ENCODE measurements at regions not wholly inside any gene's neighbourhood (a gene's known extent, or its start where the extent isn't known, plus 50 kb on each side); places are given as distances from the start of the nearest gene placed in this dataset.

GRCh38 chr6:92047152-92047850 is 1372.1 kb downstream of the EPHA7 start:
- TF ChIP-seq, protein P1, sequence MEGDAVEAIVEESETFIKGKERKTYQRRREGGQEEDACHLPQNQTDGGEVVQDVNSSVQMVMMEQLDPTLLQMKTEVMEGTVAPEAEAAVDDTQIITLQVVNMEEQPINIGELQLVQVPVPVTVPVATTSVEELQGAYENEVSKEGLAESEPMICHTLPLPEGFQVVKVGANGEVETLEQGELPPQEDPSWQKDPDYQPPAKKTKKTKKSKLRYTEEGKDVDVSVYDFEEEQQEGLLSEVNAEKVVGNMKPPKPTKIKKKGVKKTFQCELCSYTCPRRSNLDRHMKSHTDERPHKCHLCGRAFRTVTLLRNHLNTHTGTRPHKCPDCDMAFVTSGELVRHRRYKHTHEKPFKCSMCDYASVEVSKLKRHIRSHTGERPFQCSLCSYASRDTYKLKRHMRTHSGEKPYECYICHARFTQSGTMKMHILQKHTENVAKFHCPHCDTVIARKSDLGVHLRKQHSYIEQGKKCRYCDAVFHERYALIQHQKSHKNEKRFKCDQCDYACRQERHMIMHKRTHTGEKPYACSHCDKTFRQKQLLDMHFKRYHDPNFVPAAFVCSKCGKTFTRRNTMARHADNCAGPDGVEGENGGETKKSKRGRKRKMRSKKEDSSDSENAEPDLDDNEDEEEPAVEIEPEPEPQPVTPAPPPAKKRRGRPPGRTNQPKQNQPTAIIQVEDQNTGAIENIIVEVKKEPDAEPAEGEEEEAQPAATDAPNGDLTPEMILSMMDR (conservative IDR thresholded peaks at IDR 0.05; ENCODE audit: low read length), result no peak
- no peak for DNase-seq (ENCODE audit: low read depth)
- no peak overlapping the region for H3K4me3 ChIP-seq (ENCODE audit: low read length)

DNA sequence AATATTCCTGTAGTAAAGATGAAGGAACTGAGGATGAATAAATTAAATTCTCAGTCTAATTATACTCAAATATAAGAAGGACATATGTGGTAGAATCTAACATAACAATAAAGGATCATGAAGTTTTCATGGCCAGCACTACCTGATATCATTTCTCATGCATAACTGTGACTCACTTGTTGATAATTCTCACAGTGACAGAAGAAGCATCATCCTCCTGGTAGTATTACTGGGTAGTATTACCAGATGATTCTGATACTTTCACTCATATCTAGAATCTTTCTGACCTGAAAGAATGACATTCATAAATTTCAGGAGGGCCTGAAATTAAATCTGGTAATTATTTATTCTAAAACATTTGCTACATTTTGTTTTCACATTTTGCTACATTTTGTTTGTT is 1375.0 kb downstream of the EPHA7 start:
- no peak for DNase-seq (ENCODE audit: low read depth)
- no peak overlapping the region for H3K4me3 ChIP-seq (ENCODE audit: low read length)
- TF ChIP-seq, protein P1 (conservative IDR thresholded peaks at IDR 0.05; ENCODE audit: low read length), result no peak

DNA sequence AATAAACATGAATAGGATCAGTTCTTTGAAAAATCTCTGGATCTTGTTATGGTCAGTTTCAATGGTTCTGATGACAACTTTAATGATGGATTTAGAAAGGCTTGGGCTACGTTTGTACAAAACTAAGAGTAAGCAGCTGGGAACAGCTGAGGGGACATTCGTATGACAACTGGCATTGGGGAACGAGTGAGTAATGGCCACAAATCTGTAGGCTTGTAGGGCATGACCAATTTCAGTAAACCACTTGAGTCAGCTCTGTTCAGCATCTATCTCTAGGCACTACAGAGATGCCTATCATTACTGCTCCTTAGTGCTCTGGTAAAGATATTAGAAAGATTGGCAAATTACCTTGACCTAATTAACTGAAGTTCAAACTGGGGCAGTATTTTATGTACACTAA is 1375.6 kb downstream of the EPHA7 start:
- TF ChIP-seq, protein P1 (conservative IDR thresholded peaks at IDR 0.05; ENCODE audit: low read length), result no peak
- no peak for DNase-seq (ENCODE audit: low read depth)
- H3K4me3 ChIP-seq (ENCODE audit: low read length), result no peak overlapping the region

DNA sequence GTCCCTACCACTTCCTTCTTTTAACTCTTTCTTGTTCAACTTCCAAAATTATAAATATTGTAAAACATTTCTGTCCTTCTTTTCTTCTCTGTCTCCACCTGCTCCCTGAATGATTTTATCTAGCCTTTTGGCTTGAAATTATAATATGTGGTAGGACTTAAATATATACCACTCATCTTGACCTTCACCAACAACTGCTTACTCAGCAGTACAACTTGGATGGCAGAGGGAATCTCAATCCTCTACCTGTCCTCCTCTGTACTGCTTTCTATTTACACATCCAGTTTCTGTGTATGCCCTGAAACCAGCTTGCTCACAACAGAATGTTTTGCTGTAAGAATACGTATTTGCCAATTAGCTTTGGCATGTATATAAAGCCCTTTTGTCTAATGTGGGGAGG is 1392.5 kb downstream of the EPHA7 start:
- TF ChIP-seq, protein P1 (conservative IDR thresholded peaks at IDR 0.05; ENCODE audit: low read length), result no peak
- H3K4me3 ChIP-seq (ENCODE audit: low read length), result no peak overlapping the region
- DNase-seq (ENCODE audit: low read depth), result no peak

GRCh38 chr6:92024881-92025280 is 1394.5 kb downstream of the EPHA7 start:
- DNase-seq (ENCODE audit: low read depth), result no peak
- TF ChIP-seq, protein P1 (conservative IDR thresholded peaks at IDR 0.05; ENCODE audit: low read length), result no peak
- H3K4me3 ChIP-seq (ENCODE audit: low read length), result no peak overlapping the region

- H3K4me3 ChIP-seq (ENCODE audit: low read length), result no peak overlapping the region
- TF ChIP-seq, protein P1 (conservative IDR thresholded peaks at IDR 0.05; ENCODE audit: low read length), result no peak
- DNase-seq (ENCODE audit: low read depth), result no peak
These were observed 1395.2 kb downstream of the EPHA7 start for GRCh38 chr6:92024110-92024509.

- TF ChIP-seq, protein P1 (conservative IDR thresholded peaks at IDR 0.05; ENCODE audit: low read length), result no peak
- no peak for DNase-seq (ENCODE audit: low read depth)
- no peak overlapping the region for H3K4me3 ChIP-seq (ENCODE audit: low read length)
These were observed 1395.9 kb downstream of the EPHA7 start for GRCh38 chr6:92023410-92023966.
